ENCODE measurements at regions not wholly inside any gene's neighbourhood (a gene's known extent, or its start where the extent isn't known, plus 50 kb on each side); places are given as distances from the start of the nearest gene placed in this dataset.
A peak's percentile ranks its signal among the peaks of the same experiment; 100 is the strongest.

DNA sequence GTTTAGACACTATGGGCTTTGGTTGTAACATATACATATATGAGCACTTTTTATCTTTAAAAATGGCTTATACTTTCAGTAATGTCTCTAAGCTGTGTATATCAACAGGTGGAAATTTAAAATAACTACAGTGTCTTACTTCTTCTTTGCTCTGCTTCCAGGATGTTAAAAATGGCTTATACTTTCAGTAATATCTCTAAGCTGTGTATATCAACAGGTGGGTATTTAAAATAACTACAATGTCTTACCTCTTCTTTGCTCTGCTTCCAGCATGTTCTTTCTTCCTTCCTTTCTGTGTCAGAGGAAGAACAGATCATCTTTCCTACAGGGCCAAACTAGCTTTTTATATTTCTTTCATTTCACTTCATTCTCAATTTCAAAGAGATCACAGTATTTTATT lies 689.6 kb downstream of the EPHA4 start (continued):
- no peak for TF ChIP-seq ZNF785 (tag by site-specific recombination; IDR thresholded peaks at IDR 0.05)
- TF ChIP-seq, protein P1, sequence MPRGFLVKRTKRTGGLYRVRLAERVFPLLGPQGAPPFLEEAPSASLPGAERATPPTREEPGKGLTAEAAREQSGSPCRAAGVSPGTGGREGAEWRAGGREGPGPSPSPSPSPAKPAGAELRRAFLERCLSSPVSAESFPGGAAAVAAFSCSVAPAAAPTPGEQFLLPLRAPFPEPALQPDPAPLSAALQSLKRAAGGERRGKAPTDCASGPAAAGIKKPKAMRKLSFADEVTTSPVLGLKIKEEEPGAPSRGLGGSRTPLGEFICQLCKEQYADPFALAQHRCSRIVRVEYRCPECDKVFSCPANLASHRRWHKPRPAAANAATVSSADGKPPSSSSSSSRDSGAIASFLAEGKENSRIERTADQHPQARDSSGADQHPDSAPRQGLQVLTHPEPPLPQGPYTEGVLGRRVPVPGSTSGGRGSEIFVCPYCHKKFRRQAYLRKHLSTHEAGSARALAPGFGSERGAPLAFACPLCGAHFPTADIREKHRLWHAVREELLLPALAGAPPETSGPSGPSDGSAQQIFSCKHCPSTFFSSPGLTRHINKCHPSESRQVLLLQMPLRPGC (tag by site-specific recombination; IDR thresholded peaks at IDR 0.05): no peak
- TF ChIP-seq ZBTB7A (tag by site-specific recombination; IDR thresholded peaks at IDR 0.05; ENCODE audit: low read depth): no peak
- TF ChIP-seq SCRT1 (tag by site-specific recombination; IDR thresholded peaks at IDR 0.05; ENCODE audit: borderline replicate concordance): peak; percentile 69
- no peak for TF ChIP-seq ZNF560 (tag by site-specific recombination; IDR thresholded peaks at IDR 0.05; ENCODE audit: borderline replicate concordance)
- TF ChIP-seq ZNF677 (tag by site-specific recombination; IDR thresholded peaks at IDR 0.05): no peak
- TF ChIP-seq ZNF175 (tag by site-specific recombination; IDR thresholded peaks at IDR 0.05): no peak
- TF ChIP-seq, protein P2, sequence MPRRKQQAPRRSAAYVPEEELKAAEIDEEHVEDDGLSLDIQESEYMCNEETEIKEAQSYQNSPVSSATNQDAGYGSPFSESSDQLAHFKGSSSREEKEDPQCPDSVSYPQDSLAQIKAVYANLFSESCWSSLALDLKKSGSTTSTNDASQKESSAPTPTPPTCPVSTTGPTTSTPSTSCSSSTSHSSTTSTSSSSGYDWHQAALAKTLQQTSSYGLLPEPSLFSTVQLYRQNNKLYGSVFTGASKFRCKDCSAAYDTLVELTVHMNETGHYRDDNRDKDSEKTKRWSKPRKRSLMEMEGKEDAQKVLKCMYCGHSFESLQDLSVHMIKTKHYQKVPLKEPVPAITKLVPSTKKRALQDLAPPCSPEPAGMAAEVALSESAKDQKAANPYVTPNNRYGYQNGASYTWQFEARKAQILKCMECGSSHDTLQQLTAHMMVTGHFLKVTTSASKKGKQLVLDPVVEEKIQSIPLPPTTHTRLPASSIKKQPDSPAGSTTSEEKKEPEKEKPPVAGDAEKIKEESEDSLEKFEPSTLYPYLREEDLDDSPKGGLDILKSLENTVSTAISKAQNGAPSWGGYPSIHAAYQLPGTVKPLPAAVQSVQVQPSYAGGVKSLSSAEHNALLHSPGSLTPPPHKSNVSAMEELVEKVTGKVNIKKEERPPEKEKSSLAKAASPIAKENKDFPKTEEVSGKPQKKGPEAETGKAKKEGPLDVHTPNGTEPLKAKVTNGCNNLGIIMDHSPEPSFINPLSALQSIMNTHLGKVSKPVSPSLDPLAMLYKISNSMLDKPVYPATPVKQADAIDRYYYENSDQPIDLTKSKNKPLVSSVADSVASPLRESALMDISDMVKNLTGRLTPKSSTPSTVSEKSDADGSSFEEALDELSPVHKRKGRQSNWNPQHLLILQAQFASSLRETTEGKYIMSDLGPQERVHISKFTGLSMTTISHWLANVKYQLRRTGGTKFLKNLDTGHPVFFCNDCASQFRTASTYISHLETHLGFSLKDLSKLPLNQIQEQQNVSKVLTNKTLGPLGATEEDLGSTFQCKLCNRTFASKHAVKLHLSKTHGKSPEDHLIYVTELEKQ (tag by site-specific recombination; IDR thresholded peaks at IDR 0.05; ENCODE audit: borderline replicate concordance): no peak

GRCh38 chr2:220885593-220885992 lies 686.5 kb downstream of the EPHA4 start:
- Histone ChIP-seq H3K27ac (ENCODE audit: extremely low read depth, low read depth, low read length) (no peak overlapping the region), H3K9me3 (ENCODE audit: control insufficient read depth, insufficient read depth, low read depth, low read length) (no peaks in the 10 kb centered on the region), H3K4me1 (ENCODE audit: control insufficient read depth, insufficient read depth, low read length) (no peaks in the 10 kb centered on the region), H3K36me3 (ENCODE audit: control insufficient read depth in 2 of 2, insufficient read depth in 1 of 2, low read length in 2 of 2) (no peaks in the 10 kb centered on the region), H3K4me3 (ENCODE audit: low read depth, low read length) (no peak overlapping the region)
- TF ChIP-seq, protein P3, sequence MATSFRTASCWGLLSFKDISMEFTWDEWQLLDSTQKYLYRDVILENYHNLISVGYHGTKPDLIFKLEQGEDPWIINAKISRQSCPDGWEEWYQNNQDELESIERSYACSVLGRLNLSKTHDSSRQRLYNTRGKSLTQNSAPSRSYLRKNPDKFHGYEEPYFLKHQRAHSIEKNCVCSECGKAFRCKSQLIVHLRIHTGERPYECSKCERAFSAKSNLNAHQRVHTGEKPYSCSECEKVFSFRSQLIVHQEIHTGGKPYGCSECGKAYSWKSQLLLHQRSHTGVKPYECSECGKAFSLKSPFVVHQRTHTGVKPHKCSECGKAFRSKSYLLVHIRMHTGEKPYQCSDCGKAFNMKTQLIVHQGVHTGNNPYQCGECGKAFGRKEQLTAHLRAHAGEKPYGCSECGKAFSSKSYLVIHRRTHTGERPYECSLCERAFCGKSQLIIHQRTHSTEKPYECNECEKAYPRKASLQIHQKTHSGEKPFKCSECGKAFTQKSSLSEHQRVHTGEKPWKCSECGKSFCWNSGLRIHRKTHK (tag by site-specific recombination; IDR thresholded peaks at IDR 0.05): 0 out of 2 replicates have a peak, but pooled peaks have one; percentile 22
- TF ChIP-seq, protein P4, sequence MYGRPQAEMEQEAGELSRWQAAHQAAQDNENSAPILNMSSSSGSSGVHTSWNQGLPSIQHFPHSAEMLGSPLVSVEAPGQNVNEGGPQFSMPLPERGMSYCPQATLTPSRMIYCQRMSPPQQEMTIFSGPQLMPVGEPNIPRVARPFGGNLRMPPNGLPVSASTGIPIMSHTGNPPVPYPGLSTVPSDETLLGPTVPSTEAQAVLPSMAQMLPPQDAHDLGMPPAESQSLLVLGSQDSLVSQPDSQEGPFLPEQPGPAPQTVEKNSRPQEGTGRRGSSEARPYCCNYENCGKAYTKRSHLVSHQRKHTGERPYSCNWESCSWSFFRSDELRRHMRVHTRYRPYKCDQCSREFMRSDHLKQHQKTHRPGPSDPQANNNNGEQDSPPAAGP (tag by site-specific recombination; IDR thresholded peaks at IDR 0.05): no peak
- ChIA-PET CTCF (no interaction called here), POLR2A (no interaction called here)

GRCh38 chr2:220887271-220887870 lies 684.7 kb downstream of the EPHA4 start:
- Histone ChIP-seq H3K36me3 (ENCODE audit: control insufficient read depth in 2 of 2, insufficient read depth in 1 of 2, low read length in 2 of 2) (no peaks in the 10 kb centered on the region), H3K4me1 (ENCODE audit: control insufficient read depth, insufficient read depth, low read length) (no peaks in the 10 kb centered on the region), H3K4me3 (ENCODE audit: low read depth, low read length) (no peak overlapping the region), H3K9me3 (ENCODE audit: control insufficient read depth, insufficient read depth, low read depth, low read length) (no peaks in the 10 kb centered on the region), H3K27ac (ENCODE audit: extremely low read depth, low read depth, low read length) (no peak overlapping the region)
- ChIA-PET POLR2A (no interaction called here), CTCF (no interaction called here)
- TF ChIP-seq SETDB1 (IDR thresholded peaks at IDR 0.05; ENCODE audit: insufficient read length, low read length) (peak; percentile 45), ZBTB17 (tag by site-specific recombination; IDR thresholded peaks at IDR 0.05) (no peak)
